HG02840 (cell line): ENCODE measurements at regions not wholly inside any gene's neighbourhood (a gene's known extent, or its start where the extent isn't known, plus 50 kb on each side); places are given as distances from the start of the nearest gene placed in this dataset.

Experiments
- ATAC-seq: cut with Tn5 transposase; IDR thresholded peaks from one replicate; pipeline ENCODE4 v1.9.1; 2021; ENCODE audit warnings: mild to moderate bottlenecking, moderate library complexity, moderate number of reproducible peaks; ENCODE audit not compliant: unreplicated experiment, low FRiP score

DNA sequence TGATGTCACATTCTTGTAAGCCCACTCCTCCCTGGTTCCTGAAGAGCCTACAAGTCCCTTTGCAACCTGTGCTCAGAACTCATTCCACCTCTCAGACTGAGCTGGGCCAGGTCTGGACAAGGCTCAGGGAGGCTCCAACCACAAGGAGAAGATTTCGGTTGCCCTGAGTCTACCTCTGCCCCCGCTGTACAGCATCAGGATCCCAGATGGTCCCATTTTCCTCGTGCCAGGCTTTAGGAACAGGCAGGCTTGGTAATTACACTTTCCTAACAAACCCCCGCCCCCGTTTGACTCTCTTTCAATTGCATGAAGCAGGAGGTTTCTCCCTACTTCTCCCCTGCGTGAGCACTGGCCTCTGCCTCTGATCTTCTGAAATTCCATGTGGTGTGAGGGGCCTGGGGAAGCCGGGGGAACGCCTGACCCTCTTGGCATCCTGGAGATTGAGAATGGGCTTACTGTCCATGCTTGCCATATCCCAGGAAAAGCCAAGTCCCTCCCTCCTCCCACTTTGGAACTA is 86.9 kb upstream of the CTNNA1 start:
- ATAC-seq: no peak

DNA sequence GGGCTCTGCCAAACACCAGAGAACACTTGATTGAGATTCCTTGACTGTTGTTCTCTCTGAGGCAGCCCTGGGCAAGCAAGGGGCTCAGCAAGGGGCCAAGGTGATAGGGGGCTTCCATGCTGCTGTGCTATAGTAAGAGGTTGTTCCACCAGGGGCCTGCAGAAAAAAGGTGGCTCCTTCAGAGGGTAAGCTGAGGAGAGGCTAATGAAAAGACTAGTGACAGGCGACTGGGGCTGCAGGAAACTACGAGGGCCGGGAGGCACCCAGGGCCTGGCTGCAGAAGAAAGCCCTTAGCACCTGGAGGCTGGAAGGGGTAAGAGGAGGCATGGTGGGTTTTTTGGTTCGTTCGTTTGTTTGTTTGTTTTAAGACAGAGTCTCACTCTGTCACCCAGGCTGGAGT is 88.0 kb upstream of the CTNNA1 start:
- no peak for ATAC-seq

DNA sequence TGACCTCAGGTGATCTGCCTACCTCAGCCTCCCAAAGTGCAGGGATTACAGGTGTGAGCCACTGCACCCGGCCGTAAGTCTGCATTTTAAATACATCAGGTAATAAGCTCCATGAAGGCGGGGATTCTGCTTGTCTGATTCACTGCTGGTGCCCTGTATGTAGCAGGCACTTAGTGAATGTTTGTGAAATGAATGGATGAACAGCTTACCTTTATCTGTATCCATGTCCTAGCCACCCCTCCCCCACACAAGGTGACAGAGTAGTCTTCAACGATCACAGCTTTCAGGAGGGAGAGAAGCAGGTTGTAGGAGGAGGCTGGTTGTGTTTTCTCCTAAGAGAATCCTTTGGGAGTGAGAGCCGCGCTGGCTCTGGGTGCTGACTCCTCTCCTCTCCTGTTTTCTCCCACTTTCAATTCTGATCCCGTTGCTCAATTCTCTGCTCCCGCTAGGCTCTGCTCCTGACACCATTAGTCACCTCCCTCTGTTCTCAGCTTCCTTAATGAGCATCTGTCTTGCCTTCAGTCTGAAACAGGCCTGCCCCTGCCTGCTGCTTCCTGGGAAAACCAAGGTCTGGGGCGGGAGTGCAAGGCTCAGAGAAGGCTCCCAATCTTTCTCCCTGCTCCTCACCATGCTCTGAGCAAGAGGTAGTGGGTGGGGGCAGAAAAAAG is 88.8 kb upstream of the CTNNA1 start:
- ATAC-seq: no peak

DNA sequence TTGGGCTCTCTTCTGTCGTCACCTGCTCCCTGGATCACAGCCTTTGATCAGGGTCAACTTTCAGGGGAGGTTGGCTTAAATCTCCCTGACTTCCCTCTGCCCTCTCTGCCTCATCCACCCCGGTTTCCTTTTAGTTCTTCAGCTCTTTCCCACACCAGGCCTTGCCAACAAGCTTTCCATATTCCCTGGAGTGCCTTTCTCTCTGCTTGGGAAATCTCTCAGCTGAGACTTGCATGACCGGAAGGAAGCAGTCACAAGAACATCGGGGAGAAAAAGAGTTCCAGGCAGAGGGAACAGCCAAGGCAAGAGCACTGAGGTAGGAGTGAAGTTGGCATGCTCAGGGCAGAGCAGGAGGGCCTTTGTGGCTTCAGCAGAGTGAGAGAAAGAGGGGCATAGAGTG is 88.4 kb upstream of the HSPA9 start:
- ATAC-seq: no peak

DNA sequence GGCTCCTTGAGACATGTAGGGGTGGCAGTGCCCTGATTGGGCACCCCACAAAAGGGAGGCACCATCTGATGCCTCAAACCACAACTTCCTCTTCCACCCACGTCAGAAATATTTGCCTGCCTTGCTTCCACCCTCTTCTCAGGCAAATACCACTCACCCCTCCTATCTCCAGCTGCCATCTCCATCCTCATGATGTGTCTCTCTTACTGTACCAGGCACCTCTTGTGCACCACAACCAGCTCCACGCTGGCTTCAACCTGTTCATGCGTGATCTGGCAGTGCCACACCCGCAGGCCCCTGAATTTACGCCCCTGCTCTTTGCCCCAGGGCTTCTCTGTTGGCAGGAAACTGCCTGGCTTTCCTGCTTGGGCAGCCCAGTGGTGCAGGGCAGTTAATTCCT is 87.8 kb upstream of the HSPA9 start:
- ATAC-seq: no peak

DNA sequence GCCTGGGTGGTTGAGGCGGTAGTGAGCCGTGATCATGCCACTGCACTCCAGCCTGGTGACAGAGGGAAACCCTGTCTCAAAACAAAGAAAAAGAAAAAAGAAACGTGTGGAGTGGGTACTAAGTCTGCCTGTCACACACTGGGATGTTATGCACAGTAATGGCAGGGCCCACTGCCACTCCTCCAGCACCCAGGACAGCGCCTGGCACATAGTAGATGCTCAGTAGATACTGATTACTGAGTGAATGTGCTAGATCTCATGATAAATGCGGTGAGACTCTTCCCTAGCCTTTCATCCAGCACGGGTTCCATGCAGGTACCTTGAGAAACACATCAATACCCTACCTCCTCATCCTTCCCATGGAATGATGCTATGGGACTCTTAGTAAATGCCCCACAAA is 87.4 kb upstream of the HSPA9 start:
- ATAC-seq: no peak

DNA sequence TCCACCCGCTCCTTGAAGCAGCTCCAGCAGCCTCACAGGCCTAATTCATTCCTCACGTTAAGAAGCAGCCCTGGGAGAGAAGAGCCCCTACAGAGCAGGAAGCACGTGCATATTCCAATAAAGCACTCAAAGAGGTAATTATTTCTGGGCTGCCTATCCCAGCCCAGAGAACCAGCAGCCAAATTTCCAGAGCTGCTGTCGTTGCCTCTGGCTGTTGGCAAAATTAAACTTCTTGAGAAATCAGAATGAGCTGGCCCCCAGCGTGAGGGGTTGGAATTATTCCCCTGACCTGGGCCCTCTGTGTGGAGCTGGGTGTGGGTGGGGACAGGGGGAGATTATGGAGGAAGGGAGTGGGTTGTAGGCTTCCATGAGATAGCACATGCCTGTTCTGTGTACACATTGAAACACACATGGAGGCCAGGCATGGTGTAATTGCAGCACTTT is 86.8 kb upstream of the HSPA9 start:
- no peak for ATAC-seq

DNA sequence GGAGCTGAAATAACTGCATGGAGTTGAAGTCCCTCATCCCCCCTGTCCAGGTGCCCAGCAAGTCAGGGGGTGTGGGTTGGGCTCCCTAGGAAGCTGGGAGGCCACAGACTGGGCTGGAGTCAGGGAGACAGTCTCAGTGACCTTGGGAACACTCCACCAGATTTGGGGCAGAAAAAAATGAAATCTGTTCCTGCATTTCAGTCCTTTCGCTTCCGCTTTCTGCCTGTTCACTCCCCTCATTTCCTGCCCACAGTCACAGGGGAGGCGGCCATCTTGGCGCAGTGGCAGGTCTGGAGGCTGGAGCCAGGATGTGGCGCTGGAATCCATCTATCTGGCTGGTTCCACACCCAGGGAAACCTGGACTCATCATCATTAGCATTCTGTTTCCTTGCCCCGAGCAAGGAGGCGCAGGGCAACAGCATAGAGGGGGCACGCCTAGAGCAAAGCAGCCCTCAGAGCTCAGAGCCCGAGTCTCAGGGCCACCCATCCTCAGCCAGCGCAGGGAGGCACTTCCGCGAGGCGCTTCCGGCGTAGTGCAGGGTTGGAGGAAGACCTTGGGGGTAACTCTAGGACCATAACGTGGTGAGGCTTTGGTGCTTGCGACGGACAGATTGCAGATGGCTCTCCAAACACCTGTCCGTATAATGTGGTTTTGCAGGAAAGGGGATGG is 86.2 kb upstream of the HSPA9 start:
- no peak for ATAC-seq

DNA sequence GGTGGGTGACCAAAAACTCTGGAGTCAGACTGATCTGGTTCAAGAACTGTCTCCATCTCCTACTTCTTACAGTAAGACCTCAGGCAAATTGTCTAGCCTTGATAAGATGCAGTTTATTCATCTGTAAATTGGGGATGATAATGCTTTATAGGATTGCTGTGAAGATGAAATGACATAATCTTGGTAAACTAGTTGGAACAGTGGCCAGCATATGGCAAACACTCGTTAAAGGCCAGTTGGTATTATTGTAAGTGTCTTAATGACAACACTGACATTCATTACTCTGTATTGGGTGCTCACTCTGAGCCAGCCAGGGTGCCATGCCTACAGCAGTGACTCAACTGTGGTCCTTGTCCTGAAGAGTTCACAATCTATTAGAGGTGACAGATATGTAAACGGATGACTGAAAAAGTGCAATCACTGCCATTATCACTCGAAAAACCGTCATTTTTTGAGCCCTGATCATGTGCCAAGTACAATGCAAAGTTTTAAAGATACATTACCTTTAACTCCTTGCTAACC is 84.9 kb upstream of the HSPA9 start:
- no peak for ATAC-seq

DNA sequence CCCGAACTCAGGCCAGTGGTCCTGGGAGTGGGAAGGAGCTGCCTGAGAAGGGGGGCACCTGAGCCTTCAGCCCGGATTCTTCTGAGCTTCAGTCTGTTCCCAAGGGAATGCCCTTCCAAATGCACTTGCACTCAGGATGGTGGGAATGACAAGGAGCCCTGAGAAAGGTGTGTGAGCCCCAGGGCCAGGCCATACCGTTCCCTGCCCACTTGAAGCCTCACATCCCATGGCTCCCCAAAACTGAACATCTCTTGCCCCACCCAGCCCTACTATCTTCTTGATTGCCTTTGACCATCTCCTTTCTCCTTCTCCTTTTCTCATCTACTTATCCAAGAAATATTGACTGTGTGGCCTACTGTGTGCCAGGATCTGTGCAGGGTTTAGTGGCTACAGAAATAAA is 84.4 kb upstream of the HSPA9 start:
- ATAC-seq: no peak

DNA sequence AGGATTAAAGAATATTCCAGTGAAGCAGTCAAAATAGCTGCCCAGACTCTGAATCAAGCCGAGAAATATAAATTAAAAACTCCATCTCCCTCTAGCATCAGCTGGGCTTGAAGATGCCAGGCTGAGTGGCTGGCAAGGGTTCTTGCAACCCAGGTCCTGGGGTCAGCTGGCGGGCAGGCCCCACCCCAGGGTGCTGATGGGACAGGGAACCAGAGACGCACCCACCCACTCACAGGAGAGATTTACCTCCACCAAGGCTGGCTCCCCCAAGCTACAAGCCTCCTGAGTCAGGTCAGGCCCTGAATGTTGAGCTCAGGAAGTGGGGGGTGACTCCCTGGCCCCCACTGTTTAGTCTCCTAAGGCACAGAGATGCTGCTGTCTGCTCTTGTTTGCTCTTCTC is 83.9 kb upstream of the HSPA9 start:
- no peak for ATAC-seq

DNA sequence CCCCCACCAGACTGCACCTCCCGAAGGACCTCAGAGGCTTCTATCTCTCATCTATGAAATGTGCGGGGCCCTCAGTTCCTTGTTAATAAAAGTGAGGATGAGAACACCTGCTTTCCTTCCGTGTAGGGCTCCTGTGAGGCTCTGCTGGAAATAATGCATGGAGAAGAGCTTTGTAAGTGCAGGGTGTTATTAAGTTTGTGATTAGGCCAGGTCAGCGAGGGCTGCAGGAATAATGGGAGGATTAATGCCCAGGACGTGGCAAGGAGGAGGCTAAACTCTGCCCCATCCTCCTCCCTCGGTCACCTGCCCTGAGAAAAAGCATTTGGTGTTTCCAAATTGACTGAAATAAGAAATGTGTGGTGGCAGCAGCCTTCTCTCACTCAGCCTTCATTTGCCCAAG is 83.5 kb upstream of the HSPA9 start:
- no peak for ATAC-seq

DNA sequence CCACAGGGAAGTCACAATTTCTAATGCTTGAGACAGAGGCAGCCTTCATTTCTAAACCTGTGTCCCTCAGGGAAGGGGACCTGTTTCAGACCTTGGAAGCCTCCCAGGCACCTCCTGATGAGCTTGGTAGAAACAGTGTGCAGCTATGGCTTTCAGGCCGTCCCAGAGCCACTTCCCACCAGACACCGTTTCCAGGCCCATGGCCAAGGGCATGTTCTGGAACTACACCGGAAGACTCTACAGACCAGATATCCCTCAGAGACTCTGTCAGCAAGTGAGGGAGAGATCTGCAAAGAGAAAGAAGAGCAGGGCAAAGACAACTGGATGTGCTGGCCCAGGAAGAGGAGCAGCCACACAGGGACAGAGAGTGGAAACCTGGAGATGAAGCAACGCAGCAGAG is 82.2 kb upstream of the HSPA9 start:
- ATAC-seq: no peak

DNA sequence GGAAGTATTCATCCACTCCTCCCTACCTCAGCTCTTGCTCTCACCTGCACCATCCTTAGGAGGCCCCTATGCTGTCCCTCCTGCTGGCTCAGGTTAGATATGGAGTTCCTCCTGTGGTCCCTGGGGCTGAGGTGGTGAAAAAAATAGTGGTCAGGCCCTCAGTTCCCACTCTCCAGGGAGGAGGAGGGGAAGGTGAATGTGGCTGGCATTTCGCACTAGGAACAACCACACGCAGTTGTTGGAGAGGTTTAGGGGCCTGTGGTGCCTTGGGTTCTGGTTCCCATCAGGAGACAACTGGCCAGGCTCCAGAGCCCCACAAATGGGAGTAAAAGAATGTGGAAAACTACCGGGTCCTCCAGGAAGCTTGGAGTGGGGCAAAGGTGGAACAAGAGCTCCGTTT is 81.7 kb upstream of the HSPA9 start:
- no peak for ATAC-seq

DNA sequence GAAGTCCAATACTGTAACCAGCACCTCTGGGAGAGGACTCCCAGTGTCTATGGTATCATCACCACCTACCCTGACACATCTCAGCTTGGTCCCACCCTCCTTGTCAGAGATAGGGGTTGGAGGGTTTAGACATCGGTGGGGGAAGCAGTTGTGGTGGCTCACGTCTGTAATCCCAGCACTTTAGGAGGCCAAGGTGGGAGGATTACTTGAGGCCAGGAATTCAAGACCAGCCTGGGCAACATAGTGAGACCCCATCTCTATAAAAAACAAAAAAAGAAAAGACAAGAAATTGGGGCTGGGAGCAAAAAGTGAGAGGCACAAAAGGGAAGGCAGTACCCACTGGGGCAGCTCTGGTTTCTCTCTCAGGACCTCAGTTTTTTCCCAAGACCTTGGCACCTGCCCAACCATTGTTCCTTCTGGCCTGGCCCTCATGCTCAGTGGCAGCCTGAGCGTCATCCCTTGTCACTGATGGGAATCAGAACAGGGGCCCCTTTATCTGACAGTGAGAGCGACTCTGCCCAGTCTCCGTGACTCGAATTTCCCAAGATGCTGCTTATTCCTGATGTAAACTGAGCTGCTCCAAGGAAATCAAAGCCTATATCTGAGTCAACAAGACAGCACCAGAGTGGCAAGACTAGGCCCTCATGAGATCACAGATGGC is 80.5 kb upstream of the HSPA9 start:
- ATAC-seq: no peak

DNA sequence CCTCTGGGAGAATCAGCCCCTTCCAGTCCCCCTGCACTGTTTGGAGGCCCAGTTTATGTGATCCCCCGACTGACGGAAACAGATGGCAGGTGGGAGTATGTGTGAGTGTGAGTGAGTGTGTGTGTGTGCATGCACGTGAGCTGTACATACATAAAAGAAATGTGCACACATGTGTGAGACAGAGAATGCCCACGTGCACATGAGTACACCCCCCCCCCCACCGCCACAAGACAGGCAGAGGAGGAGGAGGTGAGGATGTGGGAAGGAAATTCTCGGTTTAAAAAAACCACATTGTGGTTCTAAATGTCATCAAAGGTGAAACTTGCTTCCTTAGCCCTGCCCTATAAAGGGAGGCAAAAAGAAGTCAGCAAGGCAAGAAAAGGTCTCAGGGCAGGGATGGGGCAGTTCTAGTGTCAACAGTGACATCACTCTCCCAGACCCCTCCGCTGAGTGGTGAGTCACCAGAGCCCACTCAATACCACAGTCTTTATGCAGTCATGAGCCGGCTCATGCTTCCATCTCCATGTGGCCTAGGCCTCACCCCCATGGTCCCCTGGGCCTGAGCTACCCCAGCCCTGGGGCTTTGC is 79.2 kb upstream of the HSPA9 start:
- peak; percentile 47 for ATAC-seq

DNA sequence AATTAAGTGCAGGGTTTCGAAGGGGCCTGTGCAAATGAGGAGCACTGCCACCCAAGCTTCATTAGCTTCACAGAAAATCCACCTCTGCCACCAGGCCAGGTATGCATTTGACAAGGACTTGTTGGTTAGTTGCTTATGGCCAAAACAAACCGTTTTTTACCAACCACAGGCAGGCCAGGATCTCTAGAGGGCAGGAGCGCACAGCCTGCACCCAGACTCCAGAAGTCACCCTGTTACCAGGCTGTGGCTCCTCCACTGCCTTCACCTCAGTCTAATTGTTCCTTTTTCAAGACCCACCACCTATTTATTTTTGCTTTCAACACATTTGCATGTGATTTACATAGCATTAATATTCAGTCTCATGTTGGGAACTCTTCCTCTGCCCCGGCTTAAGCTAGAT is 78.3 kb upstream of the HSPA9 start:
- no peak for ATAC-seq

DNA sequence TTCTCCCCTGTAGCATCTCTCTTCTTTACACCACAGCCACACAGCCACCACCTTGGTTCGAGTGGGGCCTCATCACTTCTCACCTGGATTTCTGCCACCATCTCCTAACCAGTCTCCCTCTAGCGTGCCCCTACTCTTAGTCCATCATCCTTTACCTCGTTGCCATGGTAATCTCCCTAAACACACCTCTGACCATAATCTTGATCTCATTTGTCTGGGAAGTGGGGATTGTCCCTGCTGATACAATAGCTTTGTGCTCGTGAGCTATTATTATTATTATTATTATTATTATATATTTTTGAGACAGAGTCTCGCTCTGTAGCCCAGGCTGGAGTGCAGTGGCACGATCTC is 76.5 kb upstream of the HSPA9 start:
- no peak for ATAC-seq

DNA sequence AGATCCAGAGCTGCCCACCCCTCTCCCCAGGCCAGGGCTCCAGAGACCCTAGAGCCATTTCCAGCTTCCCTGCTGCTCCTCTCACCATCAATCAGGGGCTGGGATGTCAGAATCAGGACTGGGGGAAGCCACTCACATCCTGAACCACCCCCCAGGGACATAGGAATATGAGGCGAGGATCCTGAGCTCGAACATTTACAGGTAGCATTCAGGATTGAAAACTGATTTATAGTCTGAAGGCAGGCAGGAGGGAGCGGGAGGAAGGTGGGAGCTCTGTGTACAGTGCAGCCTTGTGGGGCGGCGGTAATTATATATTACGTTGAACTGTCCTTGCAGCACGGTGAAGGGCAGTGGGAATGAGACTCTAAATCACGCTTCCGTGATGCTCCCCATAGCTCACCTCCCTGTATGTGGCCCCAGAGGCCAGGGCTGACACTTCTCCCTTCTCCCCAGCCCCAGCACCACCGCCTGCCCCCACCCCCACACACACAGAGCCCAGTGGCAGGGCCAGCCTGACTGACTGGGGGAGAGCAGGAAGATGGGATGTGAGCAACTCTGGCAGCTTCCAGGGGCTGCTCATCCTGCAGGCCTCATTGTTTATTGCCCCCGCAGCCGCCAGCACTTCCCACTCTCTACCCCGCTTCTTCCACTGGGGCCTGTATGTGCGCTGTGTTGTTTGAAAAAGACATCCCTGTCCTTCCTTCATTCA is 76.0 kb upstream of the HSPA9 start:
- no peak for ATAC-seq

DNA sequence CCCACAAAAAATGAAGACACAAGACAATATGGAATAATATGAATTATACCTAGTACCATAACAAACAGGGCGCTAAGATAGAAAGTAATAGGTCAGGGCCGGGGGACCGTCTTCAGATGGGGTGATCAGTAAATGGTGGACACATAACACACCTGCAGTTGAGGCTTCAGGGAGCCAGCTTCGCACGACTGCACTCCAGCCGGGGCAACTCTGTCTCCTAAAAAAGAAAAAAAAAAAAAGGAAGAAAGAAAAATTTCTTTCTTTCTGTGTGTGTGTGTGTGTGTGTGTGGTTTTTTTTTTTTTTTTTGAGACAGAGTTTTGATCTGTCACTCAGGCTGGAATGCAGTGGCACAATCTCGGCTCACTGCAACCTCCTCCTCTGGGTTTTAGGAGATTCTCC is 75.0 kb upstream of the HSPA9 start:
- no peak for ATAC-seq

DNA sequence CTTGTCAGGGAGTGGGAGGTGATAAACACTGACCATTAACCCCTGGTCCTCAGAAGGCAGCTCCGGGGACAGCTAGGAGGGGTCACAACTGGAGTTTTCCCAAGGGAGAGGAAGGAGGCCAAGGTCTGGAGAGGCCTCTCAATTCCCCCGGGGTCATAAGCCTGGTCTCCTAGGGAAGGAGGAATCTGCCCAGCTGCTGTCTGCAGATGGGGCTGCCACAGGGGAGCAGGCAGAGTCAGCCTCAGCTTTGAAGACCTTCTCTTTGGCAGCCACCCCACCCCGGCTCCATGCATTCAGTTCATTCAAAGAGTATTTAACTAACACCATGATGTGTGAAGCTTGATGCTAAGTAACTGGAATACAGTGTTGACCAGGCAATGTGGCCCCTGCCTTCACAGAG is 74.6 kb upstream of the HSPA9 start:
- no peak for ATAC-seq
